Endothelial cell of umbilical vein (primary cell): ENCODE measurements at regions not wholly inside any gene's neighbourhood (a gene's known extent, or its start where the extent isn't known, plus 50 kb on each side); places are given as distances from the start of the nearest gene placed in this dataset.

Experiments
- BruUV-seq: library from RNA; stranded (reverse); fragments of 400-500 nt; replicated peaks from 2 replicates; lab custom pipeline; 2021; lab: Mats Ljungman, UMichigan
- CTCF ChIA-PET: fragments of 300-600, 350-600 bp; sonication (Branson Sonifier 250); formaldehyde crosslinking; loops from one replicate; lab custom pipeline; 2021; ENCODE audit warnings: antibody characterized with exemption, inconsistent platforms; lab: Charles Lee
- POLR2A ChIA-PET: fragments of 300-600, 350-600 bp; sonication (Branson Sonifier 250); formaldehyde crosslinking; loops from one replicate; lab custom pipeline; 2021; ENCODE audit warnings: antibody characterized with exemption, inconsistent platforms; lab: Charles Lee
- DNase-seq: peaks from one replicate; pipeline ENCODE4 v3.0.0-alpha.2; 2011; ENCODE audit warnings: low read depth, low spot score
- FAIRE-seq: peaks from 2 replicates; lab custom pipeline; 2011; peaks lifted over from hg19 to GRCh38; lab: Jason Lieb, UNC
- H2AFZ ChIP-seq: 2 replicates; pipeline ENCODE4 v1.6.0; 2012; ENCODE audit warnings: low read depth, low read length, control low read depth, inconsistent platforms
- H3K27ac ChIP-seq: 2 replicates; pipeline ENCODE4 v1.5.1; 2011; ENCODE audit warnings: low read depth, mild to moderate bottlenecking, control low read depth, low read length, moderate library complexity; ENCODE audit not compliant: insufficient read depth
- H3K27me3 ChIP-seq, 2 experiments: 2 replicates each; pipeline versions ENCODE4 v1.6.0 to v1.6.1; 2011; ENCODE audit warnings: low read length in 2 of 2, mixed read lengths in 1 of 2; ENCODE audit not compliant: control insufficient read depth in 2 of 2, insufficient read depth in 2 of 2
- H3K36me3 ChIP-seq, 2 experiments: 2 replicates in 1 of 2; 3 replicates in 1 of 2; pipeline ENCODE4 v1.5.1; 2011; ENCODE audit warnings: low read length in 2 of 2, mild to moderate bottlenecking in 1 of 2, moderate library complexity in 1 of 2; ENCODE audit not compliant: control insufficient read depth in 2 of 2, insufficient read depth in 2 of 2; ENCODE audit errors: extremely low read depth in 1 of 2
- H3K4me1 ChIP-seq: 3 replicates; pipeline ENCODE4 v1.5.1; 2011; ENCODE audit warnings: mild to moderate bottlenecking, low read length; ENCODE audit not compliant: control insufficient read depth, insufficient read depth; ENCODE audit errors: extremely low read depth
- H3K4me2 ChIP-seq: 2 replicates; pipeline ENCODE4 v1.6.1; 2011; ENCODE audit warnings: low read length, control low read depth, mixed read lengths; ENCODE audit not compliant: insufficient read depth
- H3K4me3 ChIP-seq, 3 experiments: fragments of 200-600 bp in 1 of 3; sonication (generic), shearing (Covaris generic) in 1 of 3; replicated peaks in 1 of 3; 2 replicates each; pipeline ENCODE4 v1.5.1; 2011 to 2016; ENCODE audit warnings: control low read depth in 3 of 3, low read length in 3 of 3, mild to moderate bottlenecking in 2 of 3, inconsistent platforms in 1 of 3, low read depth in 1 of 3, moderate library complexity in 1 of 3; ENCODE audit not compliant: insufficient read depth in 1 of 3
- H3K79me2 ChIP-seq: 2 replicates; pipeline ENCODE4 v1.6.0; 2012; ENCODE audit warnings: low read length, inconsistent platforms; ENCODE audit not compliant: control insufficient read depth, insufficient read depth
- H3K9ac ChIP-seq: replicated peaks from 2 replicates; pipeline ENCODE3; 2011; ENCODE audit warnings: low read length, control low read depth; ENCODE audit not compliant: insufficient read depth; ENCODE audit errors: extremely low read depth
- H3K9me1 ChIP-seq: replicated peaks from 3 replicates; pipeline ENCODE4 v1.6.0; 2011; ENCODE audit warnings: mild to moderate bottlenecking, low read length; ENCODE audit not compliant: control insufficient read depth, insufficient read depth; ENCODE audit errors: extremely low read depth
- H3K9me3 ChIP-seq: replicated peaks from 2 replicates; pipeline ENCODE4 v1.5.1; 2012; ENCODE audit warnings: low read length, inconsistent platforms; ENCODE audit not compliant: control insufficient read depth, insufficient read depth
- H4K20me1 ChIP-seq: replicated peaks from 2 replicates; pipeline ENCODE3; 2011; ENCODE audit warnings: mild to moderate bottlenecking, low read length; ENCODE audit not compliant: control insufficient read depth, insufficient read depth; ENCODE audit errors: extremely low read depth
- EZH2 ChIP-seq: IDR thresholded peaks from 2 replicates; pipeline ENCODE4 v1.6.1; 2012; ENCODE audit warnings: borderline replicate concordance, low read depth, mild to moderate bottlenecking, moderate library complexity, low read length, inconsistent platforms; ENCODE audit not compliant: severe bottlenecking
- FOS ChIP-seq: IDR thresholded peaks from 2 replicates; pipeline ENCODE4 v1.6.1; 2011; ENCODE audit warnings: mild to moderate bottlenecking, low read length, moderate library complexity, borderline replicate concordance; ENCODE audit not compliant: insufficient read depth
- GATA2 ChIP-seq: IDR thresholded peaks from 2 replicates; pipeline ENCODE4 v1.7.0; 2011; ENCODE audit warnings: low read depth, mild to moderate bottlenecking, moderate library complexity, mixed read lengths, low read length; ENCODE audit not compliant: insufficient read length, insufficient read depth
- JUN ChIP-seq: IDR thresholded peaks from 2 replicates; pipeline ENCODE4 v1.6.1; 2011; ENCODE audit warnings: borderline replicate concordance, low read depth; ENCODE audit not compliant: insufficient read length, insufficient read depth
- MYC ChIP-seq: IDR thresholded peaks from one replicate; pipeline ENCODE4 v1.6.1; 2011; ENCODE audit warnings: mild to moderate bottlenecking, low read depth, low read length
- POLR2A ChIP-seq: IDR thresholded peaks from 2 replicates; pipeline ENCODE4 v1.6.1; 2012; ENCODE audit warnings: low read depth, mild to moderate bottlenecking, control low read depth, low read length
- POLR2AphosphoS5 ChIP-seq: IDR thresholded peaks from 2 replicates; pipeline ENCODE4 v1.6.1; 2012; ENCODE audit warnings: low read depth, mild to moderate bottlenecking, control low read depth, low read length, moderate library complexity; ENCODE audit not compliant: insufficient read depth
- dilution Hi-C: fragments of 300-500 bp; cut with MboI; formaldehyde crosslinking; loops from one replicate; pipeline ENCODE4 v1.15.0; 2019; ENCODE audit warnings: low sequenced_read_pairs; ENCODE audit not compliant: extremely low pct_ligation_motif_present
- intact Hi-C: fragments of 100-400 bp; cut with micrococcal nuclease; formaldehyde crosslinking; loops from one replicate; pipeline ENCODE4 v1.10.0; 2022
- TF ChIP-seq, protein P1 (sequence below), 2 donors: IDR thresholded peaks; 1 replicate in 1 of 2; 2 replicates in 1 of 2; pipeline ENCODE4 v1.5.1; 2011; ENCODE audit warnings: low read length in 2 of 2, mild to moderate bottlenecking in 2 of 2, moderate library complexity in 2 of 2, control low read depth in 1 of 2, inconsistent platforms in 1 of 2, low read depth in 1 of 2; ENCODE audit not compliant: insufficient read depth in 1 of 2; ENCODE audit errors: extremely low read depth in 1 of 2
- TF ChIP-seq, protein P2 (sequence below): IDR thresholded peaks from 2 replicates; pipeline ENCODE4 v1.6.1; 2011; ENCODE audit not compliant: insufficient read depth, insufficient read length

DNA sequence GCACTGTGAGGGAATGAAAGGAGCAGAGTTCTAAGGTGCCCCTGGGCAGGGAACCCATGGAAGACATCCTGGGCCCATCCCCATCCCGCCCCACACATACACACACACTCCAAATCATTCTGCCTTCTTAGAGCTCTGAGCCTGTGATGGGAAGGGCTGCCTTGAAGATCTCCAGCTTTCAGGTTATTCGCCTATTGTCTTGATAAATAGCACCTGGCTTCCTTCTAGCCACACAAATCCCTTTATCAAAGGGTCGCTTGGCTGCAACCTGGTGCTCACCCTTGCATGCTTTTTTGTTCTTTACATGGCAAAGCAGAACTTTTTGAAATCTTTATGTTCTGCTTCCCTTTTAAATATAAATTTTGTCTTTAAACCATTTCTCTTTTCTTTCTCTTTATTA, 112.2 kb upstream of the TMTC1 start:
- DNase-seq, result no peak
- no peak for TF ChIP-seq POLR2A
- no peak for TF ChIP-seq MYC
- TF ChIP-seq, protein P1, sequence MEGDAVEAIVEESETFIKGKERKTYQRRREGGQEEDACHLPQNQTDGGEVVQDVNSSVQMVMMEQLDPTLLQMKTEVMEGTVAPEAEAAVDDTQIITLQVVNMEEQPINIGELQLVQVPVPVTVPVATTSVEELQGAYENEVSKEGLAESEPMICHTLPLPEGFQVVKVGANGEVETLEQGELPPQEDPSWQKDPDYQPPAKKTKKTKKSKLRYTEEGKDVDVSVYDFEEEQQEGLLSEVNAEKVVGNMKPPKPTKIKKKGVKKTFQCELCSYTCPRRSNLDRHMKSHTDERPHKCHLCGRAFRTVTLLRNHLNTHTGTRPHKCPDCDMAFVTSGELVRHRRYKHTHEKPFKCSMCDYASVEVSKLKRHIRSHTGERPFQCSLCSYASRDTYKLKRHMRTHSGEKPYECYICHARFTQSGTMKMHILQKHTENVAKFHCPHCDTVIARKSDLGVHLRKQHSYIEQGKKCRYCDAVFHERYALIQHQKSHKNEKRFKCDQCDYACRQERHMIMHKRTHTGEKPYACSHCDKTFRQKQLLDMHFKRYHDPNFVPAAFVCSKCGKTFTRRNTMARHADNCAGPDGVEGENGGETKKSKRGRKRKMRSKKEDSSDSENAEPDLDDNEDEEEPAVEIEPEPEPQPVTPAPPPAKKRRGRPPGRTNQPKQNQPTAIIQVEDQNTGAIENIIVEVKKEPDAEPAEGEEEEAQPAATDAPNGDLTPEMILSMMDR (IDR thresholded peaks at IDR 0.05; ENCODE audit: extremely low read depth in 1 of 2, insufficient read depth in 1 of 2, low read depth in 1 of 2, low read length in 2 of 2), result no peak
- no peak for TF ChIP-seq JUN
- no peak for TF ChIP-seq EZH2
- TF ChIP-seq, protein P2, sequence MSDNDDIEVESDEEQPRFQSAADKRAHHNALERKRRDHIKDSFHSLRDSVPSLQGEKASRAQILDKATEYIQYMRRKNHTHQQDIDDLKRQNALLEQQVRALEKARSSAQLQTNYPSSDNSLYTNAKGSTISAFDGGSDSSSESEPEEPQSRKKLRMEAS, result no peak
- no peak for TF ChIP-seq GATA2
- TF ChIP-seq POLR2AphosphoS5, result no peak
- TF ChIP-seq FOS, result no peak
- H3K9me3 ChIP-seq, result no peaks in the 10 kb centered on the region
- intact Hi-C loops, result no loop called here
- no peaks in the 10 kb centered on the region for H3K27me3 ChIP-seq
- H2AFZ ChIP-seq, result no peak overlapping the region
- H3K79me2 ChIP-seq, result no peaks in the 10 kb centered on the region
- H3K4me1 ChIP-seq, result no peaks in the 10 kb centered on the region
- dilution Hi-C loops, result no loop called here
- H3K4me2 ChIP-seq, result no peak overlapping the region
- H3K36me3 ChIP-seq, result no peaks in the 10 kb centered on the region
- CTCF ChIA-PET, result no interaction called here
- POLR2A ChIA-PET, result no interaction called here
- no peaks in the 10 kb centered on the region for H4K20me1 ChIP-seq
- no peaks in the 10 kb centered on the region for H3K9me1 ChIP-seq
- no TSS peak for BruUV-seq
- no peak for FAIRE-seq
- no peak overlapping the region for H3K4me3 ChIP-seq
- H3K27ac ChIP-seq, result no peak overlapping the region
- no peak overlapping the region for H3K9ac ChIP-seq
